GM19455 (cell line): ENCODE measurements at regions not wholly inside any gene's neighbourhood (a gene's known extent, or its start where the extent isn't known, plus 50 kb on each side); places are given as distances from the start of the nearest gene placed in this dataset.

Experiments
- ATAC-seq: cut with Tn5 transposase; IDR thresholded peaks from one replicate; pipeline ENCODE4 v1.9.1; 2021; ENCODE audit not compliant: unreplicated experiment

GRCh38 chr9:89877051-89878002, 272.5 kb downstream of the GADD45G start:
- ATAC-seq: no peak

GRCh38 chr9:89878003-89878411, 273.2 kb downstream of the GADD45G start:
- ATAC-seq: no peak

- ATAC-seq: no peak
Observed at GRCh38 chr9:89878687-89879086, 273.9 kb downstream of the GADD45G start.

GRCh38 chr9:89879276-89879675, 274.5 kb downstream of the GADD45G start:
- ATAC-seq: no peak

GRCh38 chr9:89879701-89880100, 274.9 kb downstream of the GADD45G start:
- no peak for ATAC-seq

- ATAC-seq: no peak
Observed at GRCh38 chr9:89880161-89880560, 275.3 kb downstream of the GADD45G start.

- ATAC-seq: no peak
Observed at GRCh38 chr9:89880721-89881120, 275.9 kb downstream of the GADD45G start.

GRCh38 chr9:89881431-89881830, 276.6 kb downstream of the GADD45G start:
- no peak for ATAC-seq

- no peak for ATAC-seq
Observed at GRCh38 chr9:89882930-89883361, 278.1 kb downstream of the GADD45G start.

GRCh38 chr9:89883401-89884341, 278.9 kb downstream of the GADD45G start:
- ATAC-seq: no peak

- no peak for ATAC-seq
Observed at GRCh38 chr9:89884356-89885083, 279.7 kb downstream of the GADD45G start.

- ATAC-seq: no peak
Observed at GRCh38 chr9:89885156-89885555, 280.3 kb downstream of the GADD45G start.

- ATAC-seq: no peak
Observed at GRCh38 chr9:89886281-89886700, 281.5 kb downstream of the GADD45G start.

GRCh38 chr9:89887286-89887685, 282.5 kb downstream of the GADD45G start:
- ATAC-seq: no peak

GRCh38 chr9:89888233-89888632, 283.4 kb downstream of the GADD45G start:
- no peak for ATAC-seq

GRCh38 chr9:89888677-89889076, 283.9 kb downstream of the GADD45G start:
- ATAC-seq: no peak

GRCh38 chr9:89889865-89890264, 285.1 kb downstream of the GADD45G start:
- ATAC-seq: no peak

GRCh38 chr9:89890326-89890980, 285.6 kb downstream of the GADD45G start:
- ATAC-seq: no peak

- ATAC-seq: no peak
Observed at GRCh38 chr9:89891221-89891590, 286.4 kb downstream of the GADD45G start.

GRCh38 chr9:89891591-89892304, 286.9 kb downstream of the GADD45G start:
- no peak for ATAC-seq
